ENCODE measurements at regions not wholly inside any gene's neighbourhood (a gene's known extent, or its start where the extent isn't known, plus 50 kb on each side); places are given as distances from the start of the nearest gene placed in this dataset.

- no peak for TF ChIP-seq TOX (CRISPR knock-in tag; IDR thresholded peaks at IDR 0.05; ENCODE audit: borderline replicate concordance)
- TF ChIP-seq CSRNP3 (CRISPR knock-in tag; IDR thresholded peaks at IDR 0.05) = no peak
- no peak for TF ChIP-seq CREB5 (CRISPR knock-in tag; IDR thresholded peaks at IDR 0.05; ENCODE audit: low read depth)
- TF ChIP-seq TCF4 (CRISPR knock-in tag; IDR thresholded peaks at IDR 0.05; ENCODE audit: borderline replicate concordance) = no peak
- no peak for TF ChIP-seq TSHZ2 (CRISPR knock-in tag; IDR thresholded peaks at IDR 0.05)
- no peak for TF ChIP-seq ZFP30 (CRISPR knock-in tag; IDR thresholded peaks at IDR 0.05)
- TF ChIP-seq ZNF70 (CRISPR knock-in tag; IDR thresholded peaks at IDR 0.05) = no peak
- no peak for TF ChIP-seq PATZ1 (CRISPR knock-in tag; IDR thresholded peaks at IDR 0.05; ENCODE audit: borderline replicate concordance)
- no peak for TF ChIP-seq SNAI2 (CRISPR knock-in tag; IDR thresholded peaks at IDR 0.05)
- no peak for TF ChIP-seq ESRRG (CRISPR knock-in tag; IDR thresholded peaks at IDR 0.05)
- no peak for TF ChIP-seq ZFP3 (CRISPR knock-in tag; IDR thresholded peaks at IDR 0.05)
- TF ChIP-seq BACH2 (CRISPR knock-in tag; IDR thresholded peaks at IDR 0.05; ENCODE audit: borderline replicate concordance) = no peak
- no peak for TF ChIP-seq ZC3H10 (CRISPR knock-in tag; IDR thresholded peaks at IDR 0.05)
- no peak for TF ChIP-seq ZNF8 (CRISPR knock-in tag; IDR thresholded peaks at IDR 0.05)
Observed at GRCh38 chr18:8994603-8995002, 107.9 kb upstream of the NDUFV2 start.

Data from SK-N-SH treated with all-trans-retinoic acid at 6 μM for 48 hours (cell line).